ENCODE measurements at regions not wholly inside any gene's neighbourhood (a gene's known extent, or its start where the extent isn't known, plus 50 kb on each side); places are given as distances from the start of the nearest gene placed in this dataset.

DNA sequence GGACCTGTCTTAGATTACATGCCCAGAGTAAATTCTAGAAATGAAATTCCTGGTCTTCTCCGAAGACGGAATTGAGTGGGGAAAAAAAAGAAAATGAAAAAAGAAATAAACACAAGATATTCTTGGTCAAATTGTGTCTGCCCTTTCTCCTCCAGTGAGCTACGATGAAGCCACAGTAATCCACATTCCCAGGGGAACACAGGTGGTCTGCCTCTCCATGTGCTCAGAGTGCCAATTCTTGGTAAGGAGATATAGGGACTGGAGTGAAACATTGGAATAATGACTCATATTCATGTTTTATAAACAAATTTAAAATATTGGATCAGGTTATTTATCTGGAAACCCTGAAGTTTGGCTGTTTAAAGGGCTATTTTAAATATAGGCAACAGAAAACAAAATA is 54.2 kb upstream of the MGST2 start:
- DNase-seq, result no peak

DNA sequence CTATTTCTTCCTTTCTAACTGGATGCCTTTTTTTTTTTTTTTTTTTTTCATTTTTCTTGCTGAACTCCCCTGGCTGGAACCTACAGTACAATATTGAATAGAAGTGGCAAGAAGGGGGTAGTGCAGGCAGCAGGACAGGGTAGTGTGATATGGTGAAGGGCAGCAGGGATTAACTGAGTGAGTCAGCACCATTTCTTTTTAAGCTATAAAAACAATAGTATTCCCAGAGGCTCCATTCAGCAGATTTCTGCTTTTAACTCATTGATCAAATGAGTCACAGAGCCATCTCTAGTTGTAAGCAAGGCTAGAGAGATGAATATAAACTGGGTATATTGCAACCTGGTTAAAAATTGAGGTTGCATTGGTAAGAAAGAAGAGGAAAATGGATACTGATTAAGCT is 53.6 kb upstream of the SETD7 start:
- DNase-seq, result no peak

DNA sequence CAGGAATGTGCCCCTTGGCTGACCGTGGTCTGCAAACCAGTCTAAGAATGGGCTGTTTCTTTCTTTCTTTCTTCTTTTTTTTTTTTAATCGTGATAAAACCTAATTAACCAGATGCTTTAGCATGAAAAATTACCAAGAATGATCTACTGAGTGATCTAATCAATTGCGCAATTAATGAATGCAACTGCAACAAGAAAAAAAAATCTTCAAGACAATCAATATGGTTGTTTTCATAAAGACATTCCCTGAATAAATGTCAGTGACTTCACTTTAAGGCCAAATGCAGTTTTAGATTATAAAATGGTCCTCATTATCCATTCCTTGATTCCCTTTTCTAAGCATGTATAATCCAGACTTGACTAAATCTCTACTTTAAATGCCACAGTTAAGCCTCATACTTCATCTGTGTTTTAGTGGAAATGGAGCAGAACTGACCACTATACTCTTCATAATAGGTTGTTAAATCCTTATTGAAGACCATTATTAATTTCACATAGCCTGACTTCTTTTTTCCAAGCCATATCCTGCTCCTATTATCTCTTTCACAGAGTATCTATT is 51.6 kb upstream of the SETD7 start:
- DNase-seq, result no peak

DNA sequence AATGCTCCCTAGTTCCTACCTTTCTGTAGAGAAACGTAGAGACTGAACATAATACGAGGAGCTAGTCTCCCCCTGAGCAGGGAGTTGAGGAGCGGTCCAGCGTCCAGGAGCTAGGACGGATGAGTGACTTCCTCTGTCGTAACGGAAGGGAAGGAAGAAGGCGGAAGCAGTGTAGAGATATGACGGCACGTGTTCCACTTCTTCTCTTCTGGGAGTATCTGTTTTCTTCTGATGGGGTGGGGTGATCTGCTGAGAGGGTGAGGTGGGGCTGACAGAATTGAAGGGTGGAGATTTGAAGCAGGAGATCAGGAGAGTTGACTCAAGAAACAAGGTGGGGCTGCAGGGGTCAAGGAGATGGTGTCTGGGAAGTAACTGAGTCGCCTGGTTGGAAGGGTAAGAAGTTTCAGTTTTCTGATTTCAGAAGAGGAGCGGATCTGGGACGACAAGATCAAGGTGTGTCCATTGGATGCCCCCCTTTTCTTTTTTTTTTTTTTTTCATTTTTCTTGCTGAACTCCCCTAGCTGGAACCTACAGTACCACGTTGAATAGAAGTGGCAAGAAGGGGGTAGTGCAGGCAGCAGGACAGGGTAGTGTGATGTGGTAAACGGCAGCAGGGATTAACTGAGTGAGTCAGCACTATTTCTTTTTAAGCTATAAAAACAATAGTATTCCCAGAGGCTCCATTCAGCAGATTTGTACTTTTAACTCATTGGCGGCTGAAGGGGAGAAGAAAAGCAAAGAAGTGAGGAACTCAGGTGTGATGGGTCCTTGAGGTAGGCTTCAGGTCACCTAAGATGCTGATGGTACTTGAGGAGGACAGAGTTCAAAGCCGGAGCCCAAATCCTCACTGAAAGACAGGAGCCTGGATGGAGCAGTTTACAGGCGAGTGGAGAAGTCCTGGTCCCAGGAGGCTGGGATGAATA is 50.8 kb upstream of the SETD7 start:
- peak; percentile 39 for DNase-seq

DNA sequence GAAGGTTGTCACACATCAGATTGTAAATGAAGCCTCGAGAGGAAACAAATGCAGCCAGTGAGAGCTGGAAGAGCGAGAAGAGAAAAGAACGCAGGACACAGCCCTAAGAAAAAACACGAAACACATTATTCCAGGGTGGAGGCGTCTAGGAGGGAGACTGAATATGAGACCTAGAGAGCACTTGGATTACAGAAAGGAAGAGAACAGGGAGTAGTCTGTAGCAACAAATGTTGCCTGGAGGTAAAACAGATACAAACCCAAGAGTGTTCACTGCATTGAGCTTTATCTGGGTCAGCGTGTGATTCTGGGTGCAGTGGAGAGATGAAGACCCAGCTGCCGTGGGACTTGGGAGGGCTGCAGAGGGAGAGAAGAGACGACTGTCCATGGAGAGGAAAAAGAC is 50.1 kb upstream of the SETD7 start:
- no peak for DNase-seq

Measured in suppressor macrophage treated with lipopolysaccharide for 4 hours (primary cell).